Right forelimb (tissue), 1 donor: ENCODE measurements at regions not wholly inside any gene's neighbourhood (a gene's known extent, or its start where the extent isn't known, plus 50 kb on each side); places are given as distances from the start of the nearest gene placed in this dataset.

Experiments
- DNase-seq: peaks from one replicate; pipeline ENCODE4 v3.0.0-alpha.2; 2018

DNA sequence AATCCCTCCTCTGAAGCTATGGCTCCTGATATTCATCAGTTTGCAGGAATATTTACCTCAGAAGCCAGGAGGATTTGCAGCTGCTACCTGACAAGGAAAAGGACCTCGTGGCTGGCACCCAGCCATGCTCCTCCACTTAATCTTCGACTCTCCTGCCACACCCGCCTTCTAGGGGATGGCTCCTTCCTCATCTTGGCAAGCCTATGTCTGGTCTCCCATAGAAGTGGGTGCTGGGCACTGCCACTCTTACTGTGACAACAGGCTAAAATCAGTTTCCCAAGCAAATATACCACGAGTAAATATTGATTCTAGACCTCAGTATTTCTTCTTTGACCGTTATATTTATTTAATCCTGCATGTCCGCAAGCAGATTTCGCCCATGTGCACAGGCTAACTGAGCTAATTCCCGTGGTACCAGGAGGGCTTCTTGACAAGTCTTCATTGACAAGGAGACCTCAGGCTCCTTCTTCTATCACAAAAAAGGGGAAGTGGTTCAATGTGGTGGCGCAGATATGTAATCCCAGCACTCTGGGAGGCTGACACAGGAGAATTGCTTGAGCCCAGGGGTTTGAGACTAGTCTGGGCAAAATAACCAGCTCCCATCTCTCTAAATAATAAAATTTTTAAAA, 52.6 kb upstream of the DCTD start:
- no peak for DNase-seq

DNA sequence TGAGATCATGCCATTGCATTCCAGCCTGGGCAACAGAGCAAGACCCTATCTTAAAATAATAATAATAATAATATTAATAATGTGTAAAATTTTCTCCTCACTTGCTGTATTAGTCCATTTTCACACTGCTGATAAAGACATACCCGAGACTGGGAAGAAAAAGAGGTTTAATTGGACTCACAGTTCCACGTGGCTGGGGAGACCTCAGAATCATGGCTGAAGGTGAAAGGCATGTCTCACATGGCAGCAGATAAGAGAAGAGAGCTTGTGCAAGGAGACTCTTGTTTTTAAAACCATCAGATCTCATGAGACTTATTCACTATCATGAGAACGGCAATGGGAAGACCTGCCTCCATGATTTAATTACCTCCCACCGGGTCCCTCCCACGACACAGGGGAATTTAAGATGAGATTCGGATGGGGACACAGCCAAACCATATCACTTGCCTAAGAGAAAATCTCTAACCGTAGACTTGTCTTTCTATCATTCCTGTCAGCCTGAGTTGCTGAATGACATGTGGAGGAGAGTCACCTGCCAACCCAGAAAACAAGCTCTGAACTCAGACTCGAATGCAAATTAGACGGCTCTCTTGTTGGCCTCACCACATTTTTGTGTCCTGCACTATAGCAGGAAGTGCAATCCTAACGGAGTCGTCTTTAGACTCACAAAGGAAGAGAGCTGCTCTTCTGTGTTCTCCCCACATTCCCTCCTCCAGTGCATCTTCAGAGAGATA, 51.9 kb upstream of the DCTD start:
- no peak for DNase-seq

DNA sequence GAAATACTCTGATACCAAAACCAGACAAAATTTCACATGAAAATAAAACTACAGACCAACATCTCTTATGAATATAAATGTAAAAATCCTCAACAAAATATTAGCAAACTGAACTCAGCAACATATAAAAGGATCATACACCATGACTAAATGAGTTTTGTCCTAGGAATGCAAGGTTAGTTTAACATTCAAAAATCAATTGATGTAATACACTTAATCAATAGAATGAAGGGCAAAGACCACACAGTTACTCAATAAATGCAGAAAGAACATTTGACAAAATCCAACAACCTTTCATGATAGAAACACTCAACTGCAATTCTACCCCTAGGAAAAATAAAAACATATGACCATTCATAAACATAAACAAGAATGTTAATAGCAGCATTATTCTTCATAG, 50.2 kb upstream of the DCTD start:
- DNase-seq = no peak
